ENCODE measurements at regions not wholly inside any gene's neighbourhood (a gene's known extent, or its start where the extent isn't known, plus 50 kb on each side); places are given as distances from the start of the nearest gene placed in this dataset.

DNA sequence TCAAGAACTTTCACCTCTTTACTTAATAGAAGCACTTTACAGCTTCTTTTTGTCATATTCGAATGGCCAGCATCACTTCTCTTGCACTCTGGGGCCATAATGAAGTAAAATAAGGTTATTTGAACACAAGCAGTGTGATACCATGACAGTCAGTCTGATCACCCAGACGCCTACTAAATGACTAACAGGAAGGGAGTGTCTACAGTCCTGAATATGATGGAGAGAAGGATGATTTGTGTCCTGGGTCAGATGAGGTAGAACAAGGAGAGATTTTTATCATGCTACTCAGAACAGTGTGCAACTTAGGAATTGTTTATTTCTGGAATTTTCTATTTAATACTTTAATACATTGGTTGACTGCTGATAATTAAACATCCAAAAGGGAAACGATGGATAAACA lies 284.2 kb upstream of the F9 start (continued):
- TF ChIP-seq, protein P1, sequence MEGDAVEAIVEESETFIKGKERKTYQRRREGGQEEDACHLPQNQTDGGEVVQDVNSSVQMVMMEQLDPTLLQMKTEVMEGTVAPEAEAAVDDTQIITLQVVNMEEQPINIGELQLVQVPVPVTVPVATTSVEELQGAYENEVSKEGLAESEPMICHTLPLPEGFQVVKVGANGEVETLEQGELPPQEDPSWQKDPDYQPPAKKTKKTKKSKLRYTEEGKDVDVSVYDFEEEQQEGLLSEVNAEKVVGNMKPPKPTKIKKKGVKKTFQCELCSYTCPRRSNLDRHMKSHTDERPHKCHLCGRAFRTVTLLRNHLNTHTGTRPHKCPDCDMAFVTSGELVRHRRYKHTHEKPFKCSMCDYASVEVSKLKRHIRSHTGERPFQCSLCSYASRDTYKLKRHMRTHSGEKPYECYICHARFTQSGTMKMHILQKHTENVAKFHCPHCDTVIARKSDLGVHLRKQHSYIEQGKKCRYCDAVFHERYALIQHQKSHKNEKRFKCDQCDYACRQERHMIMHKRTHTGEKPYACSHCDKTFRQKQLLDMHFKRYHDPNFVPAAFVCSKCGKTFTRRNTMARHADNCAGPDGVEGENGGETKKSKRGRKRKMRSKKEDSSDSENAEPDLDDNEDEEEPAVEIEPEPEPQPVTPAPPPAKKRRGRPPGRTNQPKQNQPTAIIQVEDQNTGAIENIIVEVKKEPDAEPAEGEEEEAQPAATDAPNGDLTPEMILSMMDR (IDR thresholded peaks at IDR 0.05; ENCODE audit: control extremely low read depth in 1 of 3, insufficient read depth in 1 of 3, low read depth in 1 of 3, low read length in 3 of 3): no peak
